GM23338 (cell line): ENCODE measurements at regions not wholly inside any gene's neighbourhood (a gene's known extent, or its start where the extent isn't known, plus 50 kb on each side); places are given as distances from the start of the nearest gene placed in this dataset.
A peak's percentile ranks its signal among the peaks of the same experiment; 100 is the strongest.

Source experiments
- ATAC-seq: fragments of 200-7000 bp; cut with Tn5 transposase; 3 replicates; pipeline ENCODE4 v1.9.1; 2020
- DNase-seq: peaks from one replicate; pipeline ENCODE4 v3.0.0-alpha.2; 2015; ENCODE audit warnings: low spot score
- H2AFZ ChIP-seq: fragments of 200-600 bp; sonication (generic); 2 replicates; pipeline ENCODE4 v1.8.0; 2016; ENCODE audit warnings: antibody characterized with exemption, mild to moderate bottlenecking, moderate library complexity
- H3F3A ChIP-seq: fragments of 200-600 bp; sonication (generic); replicated peaks from 2 replicates; pipeline ENCODE4 v1.8.0; 2017; ENCODE audit warnings: antibody characterized with exemption, mixed run types, low read depth
- H3K27ac ChIP-seq: fragments of 200-600 bp; sonication (generic); 2 replicates; pipeline ENCODE4 v1.6.1; 2016; ENCODE audit warnings: low read depth
- H3K27me3 ChIP-seq: fragments of 200-600 bp; sonication (generic); 2 replicates; pipeline ENCODE4 v1.8.0; 2016; ENCODE audit warnings: mild to moderate bottlenecking, mixed run types, moderate library complexity; ENCODE audit not compliant: insufficient read depth
- H3K36me3 ChIP-seq: fragments of 200-600 bp; sonication (generic); 2 replicates; pipeline ENCODE4 v1.8.0; 2016; ENCODE audit warnings: mild to moderate bottlenecking; ENCODE audit not compliant: insufficient read depth
- H3K4me1 ChIP-seq: fragments of 200-600 bp; sonication (generic); 2 replicates; pipeline ENCODE4 v1.8.0; 2016; ENCODE audit warnings: mild to moderate bottlenecking, moderate library complexity; ENCODE audit not compliant: insufficient read depth
- H3K4me2 ChIP-seq: fragments of 200-600 bp; sonication (generic); 2 replicates; pipeline ENCODE4 v1.7.1; 2017; ENCODE audit warnings: mixed run types
- H3K4me3 ChIP-seq: fragments of 200-600 bp; sonication (generic); 2 replicates; pipeline ENCODE4 v1.6.1; 2016; ENCODE audit warnings: mixed run types
- H3K79me2 ChIP-seq: fragments of 200-600 bp; sonication (generic); replicated peaks from 2 replicates; pipeline ENCODE4 v1.8.0; 2017; ENCODE audit warnings: mild to moderate bottlenecking; ENCODE audit not compliant: insufficient read depth
- H3K9me2 ChIP-seq: fragments of 200-600 bp; sonication (generic); 2 replicates; pipeline ENCODE4 v1.8.0; 2017; ENCODE audit not compliant: insufficient read depth
- H4K20me1 ChIP-seq: fragments of 200-600 bp; sonication (generic); replicated peaks from 2 replicates; pipeline ENCODE4 v1.8.0; 2017; ENCODE audit warnings: mild to moderate bottlenecking; ENCODE audit not compliant: insufficient read depth
- H3K27ac Mint-ChIP-seq: 2 replicates; pipeline ENCODE4 v1.8.0; 2020; ENCODE audit warnings: inconsistent platforms, mild to moderate bottlenecking, moderate library complexity, mixed read lengths
- H3K27me3 Mint-ChIP-seq: 3 replicates; pipeline ENCODE4 v1.8.0; 2022; ENCODE audit warnings: low read depth, mild to moderate bottlenecking, moderate library complexity, mixed read lengths, inconsistent platforms; ENCODE audit not compliant: insufficient read depth, poor library complexity
- H3K36me3 Mint-ChIP-seq: 3 replicates; pipeline ENCODE4 v1.8.0; 2021; ENCODE audit warnings: low read depth, mild to moderate bottlenecking, inconsistent platforms, moderate library complexity, mixed read lengths
- H3K4me1 Mint-ChIP-seq: 3 replicates; pipeline ENCODE4 v1.8.0; 2020; ENCODE audit warnings: mild to moderate bottlenecking, inconsistent platforms, mixed read lengths
- H3K4me3 Mint-ChIP-seq: 3 replicates; pipeline ENCODE4 v1.8.0; 2021; ENCODE audit warnings: moderate library complexity, mild to moderate bottlenecking, inconsistent platforms, mixed read lengths
- H3K9me3 Mint-ChIP-seq: 3 replicates; pipeline ENCODE4 v1.8.0; 2020; ENCODE audit warnings: moderate library complexity, mild to moderate bottlenecking, inconsistent platforms, mixed read lengths
- CREB1 ChIP-seq: fragments of 250-450 bp; sonication (Bioruptor Pico); IDR thresholded peaks from 2 replicates; pipeline ENCODE4 v1.5.0; 2020; ENCODE audit warnings: low read depth, mild to moderate bottlenecking, moderate library complexity
- CTCF ChIP-seq, 2 experiments: fragments of 200-600 bp in 1 of 2; sonication (generic) in 1 of 2; conservative IDR thresholded peaks; 2 replicates each; pipeline versions ENCODE4 v1.5.1 to v1.6.1; 2016 to 2017; ENCODE audit warnings: antibody characterized with exemption in 2 of 2, low read depth in 2 of 2, mild to moderate bottlenecking in 2 of 2, moderate library complexity in 1 of 2
- EZH2 ChIP-seq: fragments of 200-600 bp; sonication (generic); IDR thresholded peaks from one replicate; pipeline ENCODE4 v1.8.0; 2017; ENCODE audit warnings: antibody characterized with exemption, mild to moderate bottlenecking, low read depth; ENCODE audit not compliant: unreplicated experiment
- EZH2phosphoT487 ChIP-seq: fragments of 200-600 bp; sonication (generic); IDR thresholded peaks from one replicate; pipeline ENCODE4 v1.8.1; 2018; ENCODE audit warnings: antibody characterized with exemption; ENCODE audit not compliant: unreplicated experiment
- NANOG ChIP-seq: IDR thresholded peaks from 2 replicates; pipeline ENCODE4 v1.6.1; 2016; ENCODE audit warnings: antibody characterized with exemption, borderline replicate concordance
- POLR2AphosphoS5 ChIP-seq: IDR thresholded peaks from 2 replicates; pipeline ENCODE4 v1.6.1; 2016; ENCODE audit warnings: antibody characterized with exemption, low read depth
- ZNF114 ChIP-seq: fragments of 250-450 bp; sonication (Bioruptor Pico); IDR thresholded peaks from 2 replicates; pipeline ENCODE4 v1.5.0; 2020; ENCODE audit warnings: mild to moderate bottlenecking, moderate library complexity
- ZNF331 ChIP-seq: fragments of 250-450 bp; sonication (Bioruptor Pico); IDR thresholded peaks from 2 replicates; pipeline ENCODE4 v1.5.0; 2020; ENCODE audit warnings: low read depth, mild to moderate bottlenecking, moderate library complexity
- ZNF462 ChIP-seq: fragments of 250-450 bp; sonication (Bioruptor Pico); IDR thresholded peaks from 2 replicates; pipeline ENCODE4 v1.5.0; 2020; ENCODE audit warnings: mild to moderate bottlenecking, moderate library complexity

- Histone ChIP-seq H4K20me1 (no peaks in the 10 kb centered on the region), H2AFZ (no peak overlapping the region), H3K4me3 (no peak overlapping the region), H3K9me2 (peaks cover 5% of the 10 kb centered on the region; the same call in 1 of the 2 replicates), H3K79me2 (no peaks in the 10 kb centered on the region), H3K4me1 (no peaks in the 10 kb centered on the region), H3K4me2 (no peak overlapping the region), H3K36me3 (peaks cover 4% of the 10 kb centered on the region; the same call in 1 of the 2 replicates), H3K27me3 (no peaks in the 10 kb centered on the region), H3K27ac (no peak overlapping the region), H3F3A (no peaks in the 10 kb centered on the region)
- Mint-ChIP-seq H3K27me3 (no peaks in the 10 kb centered on the region), H3K36me3 (peaks cover 30% of the 10 kb centered on the region; the same call in 2 of the 3 replicates), H3K27ac (no peak overlapping the region), H3K4me3 (no peak overlapping the region), H3K4me1 (no peaks in the 10 kb centered on the region), H3K9me3 (peaks cover 45% of the 10 kb centered on the region)
- DNase-seq (peak; percentile 33), ATAC-seq (peak; percentile 77)
- no peak for TF ChIP-seq NANOG
- peak in 1 of 2 experiments; percentile 57; a peak in 3 of 4 replicates for TF ChIP-seq CTCF (conservative IDR thresholded peaks at IDR 0.05; ENCODE audit: low read depth in 2 of 2)
- TF ChIP-seq POLR2AphosphoS5: no peak
- TF ChIP-seq EZH2phosphoT487: no peak
- no peak for TF ChIP-seq ZNF114 (CRISPR knock-in tag)
- no peak for TF ChIP-seq CREB1 (CRISPR knock-in tag)
- no peak for TF ChIP-seq EZH2
Measured at GRCh38 chr12:17301544-17301943, 695.6 kb upstream of the LMO3 start.

- no peaks in the 10 kb centered on the region for H4K20me1 ChIP-seq
- H3K79me2 ChIP-seq: no peaks in the 10 kb centered on the region
- H3K4me1 ChIP-seq: no peaks in the 10 kb centered on the region
- peaks cover 20% of the 10 kb centered on the region; the same call in 2 of the 3 replicates for H3K36me3 Mint-ChIP-seq
- DNase-seq: no peak
- H3K4me2 ChIP-seq: no peak overlapping the region
- H3K27ac Mint-ChIP-seq: no peak overlapping the region
- no peak overlapping the region for H3K4me3 ChIP-seq
- no peaks in the 10 kb centered on the region for H3K27me3 ChIP-seq
- H3K27me3 Mint-ChIP-seq: no peaks in the 10 kb centered on the region
- peaks cover 28% of the 10 kb centered on the region for H3K9me3 Mint-ChIP-seq
- no peaks in the 10 kb centered on the region for H3K4me1 Mint-ChIP-seq
- H3K9me2 ChIP-seq: peaks cover 3% of the 10 kb centered on the region; the same call in 1 of the 2 replicates
- TF ChIP-seq EZH2phosphoT487: no peak
- peaks cover 8% of the 10 kb centered on the region; the same call in 1 of the 2 replicates for H3K36me3 ChIP-seq
- no peak overlapping the region for H3K27ac ChIP-seq
- H3F3A ChIP-seq: no peaks in the 10 kb centered on the region
- H2AFZ ChIP-seq: no peak overlapping the region
- no peak for ATAC-seq
- H3K4me3 Mint-ChIP-seq: no peak overlapping the region
Measured at GRCh38 chr12:17296882-17297281, 690.9 kb upstream of the LMO3 start.

GRCh38 chr12:17286874-17287273, 680.9 kb upstream of the LMO3 start:
- Histone ChIP-seq H3K27me3 (no peaks in the 10 kb centered on the region), H3K27ac (no peak overlapping the region), H3K36me3 (no peaks in the 10 kb centered on the region), H3K4me1 (no peaks in the 10 kb centered on the region), H3F3A (no peaks in the 10 kb centered on the region), H3K4me2 (no peak overlapping the region), H3K9me2 (peaks cover 13% of the 10 kb centered on the region; the same call in 1 of the 2 replicates), H3K79me2 (no peaks in the 10 kb centered on the region), H4K20me1 (no peaks in the 10 kb centered on the region), H3K4me3 (no peak overlapping the region), H2AFZ (no peak overlapping the region)
- no peak overlapping the region for H3K27ac Mint-ChIP-seq
- DNase-seq (no peak), ATAC-seq (no peak)
- H3K4me1 Mint-ChIP-seq: no peaks in the 10 kb centered on the region
- H3K9me3 Mint-ChIP-seq: peaks cover 29% of the 10 kb centered on the region
- peaks cover 17% of the 10 kb centered on the region for H3K36me3 Mint-ChIP-seq
- H3K4me3 Mint-ChIP-seq: no peak overlapping the region
- no peaks in the 10 kb centered on the region for H3K27me3 Mint-ChIP-seq
- no peak for TF ChIP-seq EZH2
- TF ChIP-seq ZNF462 (CRISPR knock-in tag): no peak
- no peak for TF ChIP-seq ZNF331
- TF ChIP-seq EZH2phosphoT487: no peak
